RWPE1 (cell line): ENCODE measurements at regions not wholly inside any gene's neighbourhood (a gene's known extent, or its start where the extent isn't known, plus 50 kb on each side); places are given as distances from the start of the nearest gene placed in this dataset.

Experiments used
- CTCF ChIA-PET: fragments of 350-600 bp; sonication (Branson Sonifier 250); formaldehyde crosslinking; extraction: SDS; loops from one replicate; lab custom pipeline; 2021; lab: Yijun Ruan, JAX
- POLR2A ChIA-PET: fragments of 400-600 bp; formaldehyde crosslinking; extraction: SDS; loops from one replicate; lab custom pipeline; 2020; ENCODE audit warnings: antibody characterized with exemption; ENCODE audit not compliant: low non-redundant PET; lab: Yijun Ruan, JAX
- DNase-seq: peaks from one replicate; pipeline ENCODE4 v3.0.0; 2012; ENCODE audit warnings: low spot score
- H3K27ac ChIP-seq: fragments of 450-650 bp; 2 replicates; pipeline ENCODE4 v1.5.1; 2017
- CTCF ChIP-seq: fragments of 450-650 bp; conservative IDR thresholded peaks from 2 replicates; pipeline ENCODE4 v1.5.1; 2017; ENCODE audit warnings: low read depth, mild to moderate bottlenecking

GRCh38 chr2:163341426-163341825, 394.4 kb downstream of the FIGN start:
- DNase-seq, result no peak
- TF ChIP-seq CTCF, result no peak
- ChIA-PET POLR2A (no interaction called here), CTCF (no interaction called here)
- H3K27ac ChIP-seq, result no peak overlapping the region

GRCh38 chr2:163338270-163338669, 397.5 kb downstream of the FIGN start:
- no peak overlapping the region for H3K27ac ChIP-seq
- CTCF ChIA-PET, result no interaction called here
- TF ChIP-seq CTCF, result no peak
- no peak for DNase-seq
- POLR2A ChIA-PET, result no interaction called here

GRCh38 chr2:163324677-163325076, 411.1 kb downstream of the FIGN start:
- H3K27ac ChIP-seq, result no peak overlapping the region
- ChIA-PET CTCF (no interaction called here), POLR2A (no interaction called here)
- no peak for TF ChIP-seq CTCF
- DNase-seq, result no peak

GRCh38 chr2:163319006-163319405, 416.8 kb downstream of the FIGN start:
- CTCF ChIA-PET, result no interaction called here

GRCh38 chr2:163314712-163315111, 421.1 kb downstream of the FIGN start:
- POLR2A ChIA-PET, result no interaction called here
- CTCF ChIA-PET, result no interaction called here
- H3K27ac ChIP-seq, result no peak overlapping the region
- DNase-seq, result no peak
- no peak for TF ChIP-seq CTCF

More at GRCh38 chr2:163319006-163319405, 416.8 kb downstream of the FIGN start:
- peak; percentile 14 for DNase-seq
- POLR2A ChIA-PET, result no interaction called here
- no peak overlapping the region for H3K27ac ChIP-seq
- TF ChIP-seq CTCF, result no peak

GRCh38 chr2:163312713-163313112, 423.1 kb downstream of the FIGN start:
- no peak overlapping the region for H3K27ac ChIP-seq
- no peak for TF ChIP-seq CTCF
- ChIA-PET CTCF (no interaction called here), POLR2A (no interaction called here)
- DNase-seq, result no peak

- no peak for DNase-seq
- TF ChIP-seq CTCF, result no peak
- ChIA-PET CTCF (interaction anchor here (0.6 kb wide), 1 partner anchor 123 kb away, joined by 3 read pairs; no protein-coding TSS in a partner anchor), POLR2A (no interaction called here)
- H3K27ac ChIP-seq, result no peak overlapping the region
Measured at GRCh38 chr2:163306647-163307046, 429.2 kb downstream of the FIGN start.
